ENCODE measurements at regions not wholly inside any gene's neighbourhood (a gene's known extent, or its start where the extent isn't known, plus 50 kb on each side); places are given as distances from the start of the nearest gene placed in this dataset.

DNA sequence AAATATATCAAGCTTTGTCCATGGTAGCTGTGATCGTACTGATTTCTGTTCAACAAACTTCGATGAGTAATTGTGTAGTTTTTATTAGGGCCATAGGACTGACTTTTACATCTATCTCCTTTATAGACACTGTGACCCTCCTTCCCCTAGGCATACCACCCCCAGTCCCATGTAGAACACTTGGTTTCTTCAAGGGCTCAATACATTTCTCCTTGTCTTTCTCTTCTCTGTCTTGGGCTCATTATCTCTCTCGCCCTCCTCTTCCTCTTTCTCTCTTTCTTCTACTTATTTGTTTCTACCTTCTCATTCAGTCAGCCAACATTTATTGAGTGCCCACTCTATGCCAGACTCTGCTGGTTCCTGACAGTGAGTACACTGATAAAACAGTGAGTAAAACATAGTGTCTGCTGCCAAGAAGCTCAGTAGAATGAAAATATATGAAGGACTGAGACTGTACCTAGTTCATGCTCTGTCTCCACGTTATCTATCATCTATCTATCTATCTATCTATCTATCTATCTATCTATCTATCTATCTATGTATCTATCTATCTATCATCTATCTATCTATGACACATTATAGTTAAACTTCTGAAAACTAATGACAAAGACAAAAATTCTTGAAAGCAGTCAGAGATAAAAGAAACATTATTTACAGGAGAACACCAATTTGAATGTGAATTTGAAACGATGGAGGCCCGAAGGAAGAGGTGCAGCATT is 122.8 kb downstream of the RBMX2 start:
- TF ChIP-seq EZH2 (IDR thresholded peaks at IDR 0.05; ENCODE audit: borderline replicate concordance, low read depth, low read length, poor library complexity, severe bottlenecking): no peak
- TF ChIP-seq, protein P1, sequence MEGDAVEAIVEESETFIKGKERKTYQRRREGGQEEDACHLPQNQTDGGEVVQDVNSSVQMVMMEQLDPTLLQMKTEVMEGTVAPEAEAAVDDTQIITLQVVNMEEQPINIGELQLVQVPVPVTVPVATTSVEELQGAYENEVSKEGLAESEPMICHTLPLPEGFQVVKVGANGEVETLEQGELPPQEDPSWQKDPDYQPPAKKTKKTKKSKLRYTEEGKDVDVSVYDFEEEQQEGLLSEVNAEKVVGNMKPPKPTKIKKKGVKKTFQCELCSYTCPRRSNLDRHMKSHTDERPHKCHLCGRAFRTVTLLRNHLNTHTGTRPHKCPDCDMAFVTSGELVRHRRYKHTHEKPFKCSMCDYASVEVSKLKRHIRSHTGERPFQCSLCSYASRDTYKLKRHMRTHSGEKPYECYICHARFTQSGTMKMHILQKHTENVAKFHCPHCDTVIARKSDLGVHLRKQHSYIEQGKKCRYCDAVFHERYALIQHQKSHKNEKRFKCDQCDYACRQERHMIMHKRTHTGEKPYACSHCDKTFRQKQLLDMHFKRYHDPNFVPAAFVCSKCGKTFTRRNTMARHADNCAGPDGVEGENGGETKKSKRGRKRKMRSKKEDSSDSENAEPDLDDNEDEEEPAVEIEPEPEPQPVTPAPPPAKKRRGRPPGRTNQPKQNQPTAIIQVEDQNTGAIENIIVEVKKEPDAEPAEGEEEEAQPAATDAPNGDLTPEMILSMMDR (conservative IDR thresholded peaks at IDR 0.05; ENCODE audit: low read depth, low read length): no peak
